ENCODE measurements at regions not wholly inside any gene's neighbourhood (a gene's known extent, or its start where the extent isn't known, plus 50 kb on each side); places are given as distances from the start of the nearest gene placed in this dataset.
"Not testable (repeated sequence)": the region's sequence is repeated elsewhere in the genome, so short reads cannot be mapped to it uniquely, and the experiment has no call there.

- no peak for DNase-seq (ENCODE audit: low read depth)
Observed at GRCh38 chr11:71101606-71102005, 150.8 kb downstream of the SHANK2 start.

- no peak for DNase-seq (ENCODE audit: low read depth)
Observed at GRCh38 chr11:71101046-71101445, 151.3 kb downstream of the SHANK2 start.

- no peak for DNase-seq (ENCODE audit: low read depth)
Observed at GRCh38 chr11:71098776-71099175, 153.6 kb downstream of the SHANK2 start.

GRCh38 chr11:71097506-71098240 is 154.7 kb downstream of the SHANK2 start:
- DNase-seq (ENCODE audit: low read depth) = no peak

GRCh38 chr11:71096751-71097388 is 155.5 kb downstream of the SHANK2 start:
- peak; percentile 13 for DNase-seq (ENCODE audit: low read depth)

GRCh38 chr11:71095294-71095850 is 157.0 kb downstream of the SHANK2 start:
- DNase-seq (ENCODE audit: low read depth) = no peak

- no peak for DNase-seq (ENCODE audit: low read depth)
Observed at GRCh38 chr11:71094296-71095077, 157.9 kb downstream of the SHANK2 start.

GRCh38 chr11:71093783-71094182 is 158.6 kb downstream of the SHANK2 start:
- DNase-seq (ENCODE audit: low read depth) = no peak

GRCh38 chr11:71091506-71092265 is 160.7 kb downstream of the SHANK2 start:
- no peak for DNase-seq (ENCODE audit: low read depth)

GRCh38 chr11:71089571-71089970 is 162.8 kb downstream of the SHANK2 start:
- no peak for DNase-seq (ENCODE audit: low read depth)

GRCh38 chr11:71088314-71089215 is 163.8 kb downstream of the SHANK2 start:
- DNase-seq (ENCODE audit: low read depth) = not testable (repeated sequence)

GRCh38 chr11:71086687-71087258 is 165.6 kb downstream of the SHANK2 start:
- peak; percentile 34 for DNase-seq (ENCODE audit: low read depth)

GRCh38 chr11:71084306-71085012 is 167.9 kb downstream of the SHANK2 start:
- no peak for DNase-seq (ENCODE audit: low read depth)

- DNase-seq (ENCODE audit: low read depth) = no peak
Observed at GRCh38 chr11:71083105-71083504, 169.3 kb downstream of the SHANK2 start.

- no peak for DNase-seq (ENCODE audit: low read depth)
Observed at GRCh38 chr11:71082454-71082853, 169.9 kb downstream of the SHANK2 start.

GRCh38 chr11:71081704-71082230 is 170.6 kb downstream of the SHANK2 start:
- no peak for DNase-seq (ENCODE audit: low read depth)

GRCh38 chr11:71080239-71081097 is 171.9 kb downstream of the SHANK2 start:
- peak; percentile 67 for DNase-seq (ENCODE audit: low read depth)

GRCh38 chr11:71079795-71080194 is 172.6 kb downstream of the SHANK2 start:
- no peak for DNase-seq (ENCODE audit: low read depth)

Data from HT1080 (cell line).